Astrocyte of the cerebellum (primary cell): ENCODE measurements at regions not wholly inside any gene's neighbourhood (a gene's known extent, or its start where the extent isn't known, plus 50 kb on each side); places are given as distances from the start of the nearest gene placed in this dataset.
"Not testable (repeated sequence)": the region's sequence is repeated elsewhere in the genome, so short reads cannot be mapped to it uniquely, and the experiment has no call there.

Experiments
- DNase-seq: peaks from one replicate; pipeline ENCODE4 v3.0.0-alpha.2; 2011; ENCODE audit warnings: low read depth
- H3K4me3 ChIP-seq: 2 replicates; pipeline ENCODE4 v1.5.1; 2011; ENCODE audit warnings: mild to moderate bottlenecking, low read depth, low read length, moderate library complexity
- in situ Hi-C: cut with HindIII; loops from 2 replicates; pipeline ENCODE4 v1.10.0; 2017; ENCODE audit warnings: low sequenced_read_pairs
- TF ChIP-seq, protein P1 (sequence below): IDR thresholded peaks from 2 replicates; pipeline ENCODE4 v1.5.1; 2012; ENCODE audit warnings: low read length, low read depth, moderate library complexity, mild to moderate bottlenecking; ENCODE audit errors: missing control alignments

DNA sequence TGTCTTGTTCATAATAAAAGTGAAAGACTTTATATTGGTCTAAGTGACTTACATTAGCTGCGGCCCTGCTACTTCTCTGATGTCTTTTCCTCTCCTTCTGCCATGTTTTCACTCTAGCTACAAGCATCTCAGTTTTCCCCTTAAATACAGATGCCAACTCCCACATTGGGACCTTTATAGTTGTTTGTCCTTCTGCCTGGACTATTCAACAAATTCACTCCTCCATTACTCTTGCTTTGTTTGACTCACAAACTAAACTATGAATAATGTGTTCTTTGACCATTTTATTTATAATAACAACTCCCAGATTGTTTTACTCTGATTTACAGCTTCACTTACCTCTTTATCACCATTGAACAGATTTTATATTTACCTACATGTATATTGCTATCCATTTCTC is 1369.9 kb downstream of the SI start:
- no peak for DNase-seq
- in situ Hi-C loops, result no loop called here
- H3K4me3 ChIP-seq, result no peak overlapping the region
- TF ChIP-seq, protein P1, sequence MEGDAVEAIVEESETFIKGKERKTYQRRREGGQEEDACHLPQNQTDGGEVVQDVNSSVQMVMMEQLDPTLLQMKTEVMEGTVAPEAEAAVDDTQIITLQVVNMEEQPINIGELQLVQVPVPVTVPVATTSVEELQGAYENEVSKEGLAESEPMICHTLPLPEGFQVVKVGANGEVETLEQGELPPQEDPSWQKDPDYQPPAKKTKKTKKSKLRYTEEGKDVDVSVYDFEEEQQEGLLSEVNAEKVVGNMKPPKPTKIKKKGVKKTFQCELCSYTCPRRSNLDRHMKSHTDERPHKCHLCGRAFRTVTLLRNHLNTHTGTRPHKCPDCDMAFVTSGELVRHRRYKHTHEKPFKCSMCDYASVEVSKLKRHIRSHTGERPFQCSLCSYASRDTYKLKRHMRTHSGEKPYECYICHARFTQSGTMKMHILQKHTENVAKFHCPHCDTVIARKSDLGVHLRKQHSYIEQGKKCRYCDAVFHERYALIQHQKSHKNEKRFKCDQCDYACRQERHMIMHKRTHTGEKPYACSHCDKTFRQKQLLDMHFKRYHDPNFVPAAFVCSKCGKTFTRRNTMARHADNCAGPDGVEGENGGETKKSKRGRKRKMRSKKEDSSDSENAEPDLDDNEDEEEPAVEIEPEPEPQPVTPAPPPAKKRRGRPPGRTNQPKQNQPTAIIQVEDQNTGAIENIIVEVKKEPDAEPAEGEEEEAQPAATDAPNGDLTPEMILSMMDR, result no peak

DNA sequence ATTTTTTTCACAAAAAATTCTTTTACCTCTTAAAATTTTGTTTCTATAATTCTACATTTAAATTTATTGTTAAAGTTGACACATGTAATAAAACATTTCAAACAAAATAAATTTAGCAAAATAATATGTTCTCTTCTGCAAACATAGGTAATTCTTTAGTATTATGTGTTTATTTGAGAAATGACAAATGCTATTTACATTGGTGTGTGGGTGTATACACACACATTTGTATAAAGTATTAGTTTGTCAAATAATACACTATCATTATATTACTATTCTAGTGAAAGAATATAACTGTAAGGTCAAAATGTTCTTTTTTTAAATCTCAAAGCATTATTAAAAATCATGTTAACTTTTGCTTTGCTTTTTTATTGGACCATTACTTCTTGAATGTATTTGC is 1370.6 kb downstream of the SI start:
- DNase-seq, result no peak
- in situ Hi-C loops, result no loop called here
- TF ChIP-seq, protein P1, result no peak
- no peak overlapping the region for H3K4me3 ChIP-seq

DNA sequence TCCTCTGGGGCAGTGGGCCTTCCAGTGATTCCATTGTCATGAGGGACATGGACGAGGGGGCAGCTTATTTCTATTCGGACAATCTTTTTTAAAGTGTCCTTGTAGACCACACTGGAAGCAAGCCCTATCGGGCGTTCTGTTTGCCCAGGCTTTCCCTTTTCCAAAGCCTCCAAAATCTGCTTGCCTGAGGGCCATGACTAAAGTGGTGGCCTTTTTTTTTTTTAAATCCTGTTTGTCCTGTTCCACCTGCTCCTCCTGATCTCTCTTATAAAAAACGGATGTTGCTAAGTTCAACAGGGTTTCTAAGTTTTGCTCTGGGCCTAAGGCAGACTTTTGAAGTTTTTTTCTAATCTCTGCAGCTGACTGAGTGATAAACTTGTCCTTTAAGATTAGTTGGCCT is 1380.1 kb downstream of the SI start:
- H3K4me3 ChIP-seq, DNase-seq, in situ Hi-C loops: not testable (repeated sequence)

DNA sequence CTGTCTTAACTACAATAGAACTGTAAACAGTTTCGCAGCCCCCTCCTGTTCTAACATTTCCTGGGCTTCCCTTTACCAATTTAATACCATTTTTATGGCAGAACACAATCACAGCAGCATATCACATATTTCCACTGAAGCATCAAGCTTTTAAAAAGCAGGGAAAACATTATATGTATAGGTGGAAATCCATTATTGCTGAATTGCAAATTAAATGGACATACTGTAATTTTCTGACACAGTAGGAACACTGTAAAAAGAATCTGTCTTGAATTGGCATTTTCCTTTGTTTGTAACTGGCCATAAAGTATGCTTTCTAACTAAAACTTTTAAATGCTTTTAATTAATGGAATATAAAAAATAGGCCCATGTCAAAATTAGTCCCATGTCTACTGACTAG is 1385.8 kb downstream of the SI start:
- no peak for DNase-seq
- TF ChIP-seq, protein P1, result no peak
- H3K4me3 ChIP-seq, result no peak overlapping the region
- in situ Hi-C loops, result no loop called here

DNA sequence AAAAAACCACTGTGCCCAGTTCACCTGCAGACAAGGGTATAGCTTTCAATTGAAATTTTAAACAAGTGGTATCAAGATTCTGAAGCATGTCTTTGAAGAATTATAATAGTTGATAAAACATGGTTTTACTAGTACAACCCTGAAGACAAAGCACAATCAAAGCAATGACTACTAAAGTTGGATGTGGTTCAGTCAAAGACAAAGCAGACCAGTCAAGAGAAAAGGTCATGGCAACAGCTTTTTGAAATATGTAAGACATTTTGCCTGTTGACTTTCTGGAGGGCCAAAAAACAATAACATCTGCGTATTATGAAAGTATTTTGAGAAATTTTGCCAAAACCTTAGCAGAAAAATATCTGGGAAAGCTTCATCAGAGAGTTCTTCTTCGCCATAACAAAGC is 1393.6 kb downstream of the SI start:
- H3K4me3 ChIP-seq, result no peak overlapping the region
- DNase-seq, result no peak
- in situ Hi-C loops, result no loop called here
- TF ChIP-seq, protein P1, result no peak

DNA sequence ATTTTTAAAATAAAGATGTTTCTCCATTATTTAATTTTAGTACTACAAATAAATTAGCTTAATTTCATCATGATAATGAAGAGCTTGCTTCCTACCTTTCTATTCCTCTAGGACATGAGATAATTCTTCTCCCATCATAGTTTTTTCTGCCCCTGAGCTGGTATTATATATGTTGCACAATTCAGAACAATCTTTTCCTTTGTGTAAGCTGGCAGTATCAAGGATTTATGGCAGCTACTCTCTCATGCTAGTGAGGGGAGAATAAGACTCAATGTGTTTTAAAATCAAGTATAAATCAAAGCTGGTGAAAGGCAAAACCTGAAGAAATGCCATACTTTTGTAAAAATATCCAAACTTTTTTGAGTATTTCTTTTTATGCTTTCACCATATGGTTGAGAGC is 1405.3 kb downstream of the SI start:
- TF ChIP-seq, protein P1, result no peak
- in situ Hi-C loops, result no loop called here
- no peak overlapping the region for H3K4me3 ChIP-seq
- no peak for DNase-seq

DNA sequence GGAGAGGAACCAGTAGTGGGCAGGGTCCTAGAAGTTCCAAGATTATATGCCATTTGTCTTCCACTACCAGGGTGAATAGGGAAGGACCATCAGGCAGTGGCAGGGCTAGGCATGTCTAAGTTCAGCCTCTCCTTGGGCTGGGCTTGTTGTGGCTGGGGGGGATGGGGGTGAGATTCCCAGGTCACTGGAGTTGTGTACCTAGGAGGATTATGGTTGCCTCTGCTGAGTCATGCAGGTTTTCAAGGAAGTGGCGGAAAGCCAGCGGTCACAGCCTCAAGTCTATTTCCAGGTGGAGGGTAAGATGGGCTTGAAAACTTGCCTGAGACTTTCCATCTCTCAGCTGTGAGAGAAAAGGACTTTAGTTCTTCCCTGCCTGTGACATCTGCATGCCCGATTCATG is 1407.1 kb downstream of the SI start:
- in situ Hi-C loops, result no loop called here
- DNase-seq, result no peak
- H3K4me3 ChIP-seq, result no peak overlapping the region
- TF ChIP-seq, protein P1, result no peak
